Calu3 (cell line): ENCODE measurements at regions not wholly inside any gene's neighbourhood (a gene's known extent, or its start where the extent isn't known, plus 50 kb on each side); places are given as distances from the start of the nearest gene placed in this dataset.
"Not testable (repeated sequence)": the region's sequence is repeated elsewhere in the genome, so short reads cannot be mapped to it uniquely, and the experiment has no call there.

Experiments used
- BruUV-seq: library from RNA; stranded (reverse); fragments of 400-500 nt; replicated peaks from 2 replicates; lab custom pipeline; 2021; lab: Mats Ljungman, UMichigan
- CTCF ChIA-PET: fragments of 300-600 bp; sonication (Branson Sonifier 250); formaldehyde crosslinking; loops from one replicate; lab custom pipeline; 2022; ENCODE audit warnings: antibody characterized with exemption; lab: Charles Lee
- DNase-seq: peaks from one replicate; pipeline ENCODE4 v3.0.0; 2022
- H3K27ac Mint-ChIP-seq: one replicate; pipeline ENCODE4 v1.8.0; 2022; ENCODE audit warnings: mixed read lengths; ENCODE audit not compliant: unreplicated experiment
- H3K27me3 Mint-ChIP-seq: one replicate; pipeline ENCODE4 v1.8.0; 2022; ENCODE audit warnings: mixed read lengths; ENCODE audit not compliant: unreplicated experiment
- H3K36me3 Mint-ChIP-seq: one replicate; pipeline ENCODE4 v1.8.0; 2022; ENCODE audit warnings: mild to moderate bottlenecking, moderate library complexity, mixed read lengths; ENCODE audit not compliant: insufficient read depth, unreplicated experiment
- H3K4me1 Mint-ChIP-seq: one replicate; pipeline ENCODE4 v1.8.0; 2022; ENCODE audit warnings: mild to moderate bottlenecking, low read depth, mixed read lengths; ENCODE audit not compliant: unreplicated experiment
- H3K4me3 Mint-ChIP-seq: one replicate; pipeline ENCODE4 v1.8.0; 2022; ENCODE audit warnings: mild to moderate bottlenecking, low read depth, moderate library complexity, mixed read lengths; ENCODE audit not compliant: unreplicated experiment
- H3K9me3 Mint-ChIP-seq: one replicate; pipeline ENCODE4 v1.8.0; 2022; ENCODE audit warnings: low read depth, mixed read lengths; ENCODE audit not compliant: unreplicated experiment
- intact Hi-C: fragments of 100-400 bp; cut with micrococcal nuclease; formaldehyde crosslinking; loops from one replicate; pipeline ENCODE4 v1.10.0; 2022; ENCODE audit not compliant: unreplicated experiment
- TF ChIP-seq, protein P1 (sequence below): fragments of 200-600 bp; IDR thresholded peaks from one replicate; pipeline ENCODE4 v1.8.0; 2022; ENCODE audit warnings: antibody characterized with exemption; ENCODE audit not compliant: unreplicated experiment

- peaks cover 43% of the 10 kb centered on the region for H3K4me1 Mint-ChIP-seq
- H3K27me3 Mint-ChIP-seq: no peaks in the 10 kb centered on the region
- intact Hi-C loops: no loop called here
- no TSS peak for BruUV-seq
- peaks cover 3% of the 10 kb centered on the region for H3K9me3 Mint-ChIP-seq
- no peak overlapping the region for H3K4me3 Mint-ChIP-seq
- H3K36me3 Mint-ChIP-seq: no peaks in the 10 kb centered on the region
- H3K27ac Mint-ChIP-seq: no peak overlapping the region
- TF ChIP-seq, protein P1, sequence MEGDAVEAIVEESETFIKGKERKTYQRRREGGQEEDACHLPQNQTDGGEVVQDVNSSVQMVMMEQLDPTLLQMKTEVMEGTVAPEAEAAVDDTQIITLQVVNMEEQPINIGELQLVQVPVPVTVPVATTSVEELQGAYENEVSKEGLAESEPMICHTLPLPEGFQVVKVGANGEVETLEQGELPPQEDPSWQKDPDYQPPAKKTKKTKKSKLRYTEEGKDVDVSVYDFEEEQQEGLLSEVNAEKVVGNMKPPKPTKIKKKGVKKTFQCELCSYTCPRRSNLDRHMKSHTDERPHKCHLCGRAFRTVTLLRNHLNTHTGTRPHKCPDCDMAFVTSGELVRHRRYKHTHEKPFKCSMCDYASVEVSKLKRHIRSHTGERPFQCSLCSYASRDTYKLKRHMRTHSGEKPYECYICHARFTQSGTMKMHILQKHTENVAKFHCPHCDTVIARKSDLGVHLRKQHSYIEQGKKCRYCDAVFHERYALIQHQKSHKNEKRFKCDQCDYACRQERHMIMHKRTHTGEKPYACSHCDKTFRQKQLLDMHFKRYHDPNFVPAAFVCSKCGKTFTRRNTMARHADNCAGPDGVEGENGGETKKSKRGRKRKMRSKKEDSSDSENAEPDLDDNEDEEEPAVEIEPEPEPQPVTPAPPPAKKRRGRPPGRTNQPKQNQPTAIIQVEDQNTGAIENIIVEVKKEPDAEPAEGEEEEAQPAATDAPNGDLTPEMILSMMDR: no peak
- CTCF ChIA-PET: no interaction called here
- DNase-seq: no peak
Observed at GRCh38 chr11:129705933-129706332, 109.7 kb upstream of the TMEM45B start.

GRCh38 chr11:129709801-129710398 lies 105.7 kb upstream of the TMEM45B start:
- no peak overlapping the region for H3K4me3 Mint-ChIP-seq
- H3K4me1 Mint-ChIP-seq: peaks cover 17% of the 10 kb centered on the region
- TF ChIP-seq, protein P1: no peak
- CTCF ChIA-PET: no interaction called here
- DNase-seq: no peak
- no peaks in the 10 kb centered on the region for H3K36me3 Mint-ChIP-seq
- H3K27me3 Mint-ChIP-seq: peaks cover 11% of the 10 kb centered on the region
- BruUV-seq: no TSS peak
- no peak overlapping the region for H3K27ac Mint-ChIP-seq
- intact Hi-C loops: no loop called here
- peaks cover 3% of the 10 kb centered on the region for H3K9me3 Mint-ChIP-seq

DNA sequence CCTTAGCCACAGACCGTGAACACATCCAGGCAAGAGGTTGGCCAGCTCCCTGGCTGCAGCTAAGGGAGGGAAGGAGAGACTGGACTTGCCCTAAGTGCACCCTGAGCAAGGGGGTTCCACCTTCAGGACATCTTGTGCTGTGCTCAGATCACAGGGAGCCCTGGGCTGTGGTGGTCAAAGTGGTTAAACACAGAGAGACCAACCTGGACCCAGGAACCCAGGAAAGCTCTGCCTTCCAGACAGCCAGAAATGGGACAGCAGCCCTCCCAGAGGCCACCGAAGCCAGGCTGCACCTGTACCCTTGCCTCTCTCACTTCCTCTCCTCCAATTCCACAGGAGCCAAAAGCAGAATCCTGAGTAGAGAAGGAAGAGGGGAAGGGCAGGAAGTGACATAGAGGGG lies 105.2 kb upstream of the TMEM45B start:
- Mint-ChIP-seq H3K27me3 (peaks cover 17% of the 10 kb centered on the region), H3K27ac (no peak overlapping the region), H3K4me3 (no peak overlapping the region), H3K4me1 (peaks cover 13% of the 10 kb centered on the region), H3K36me3 (no peaks in the 10 kb centered on the region), H3K9me3 (peaks cover 3% of the 10 kb centered on the region)
- CTCF ChIA-PET: no interaction called here
- no TSS peak for BruUV-seq
- DNase-seq: no peak
- TF ChIP-seq, protein P1: no peak
- intact Hi-C loops: no loop called here

GRCh38 chr11:129711760-129712159 lies 103.9 kb upstream of the TMEM45B start:
- intact Hi-C loops: no loop called here
- CTCF ChIA-PET: no interaction called here
- no peaks in the 10 kb centered on the region for H3K9me3 Mint-ChIP-seq

DNA sequence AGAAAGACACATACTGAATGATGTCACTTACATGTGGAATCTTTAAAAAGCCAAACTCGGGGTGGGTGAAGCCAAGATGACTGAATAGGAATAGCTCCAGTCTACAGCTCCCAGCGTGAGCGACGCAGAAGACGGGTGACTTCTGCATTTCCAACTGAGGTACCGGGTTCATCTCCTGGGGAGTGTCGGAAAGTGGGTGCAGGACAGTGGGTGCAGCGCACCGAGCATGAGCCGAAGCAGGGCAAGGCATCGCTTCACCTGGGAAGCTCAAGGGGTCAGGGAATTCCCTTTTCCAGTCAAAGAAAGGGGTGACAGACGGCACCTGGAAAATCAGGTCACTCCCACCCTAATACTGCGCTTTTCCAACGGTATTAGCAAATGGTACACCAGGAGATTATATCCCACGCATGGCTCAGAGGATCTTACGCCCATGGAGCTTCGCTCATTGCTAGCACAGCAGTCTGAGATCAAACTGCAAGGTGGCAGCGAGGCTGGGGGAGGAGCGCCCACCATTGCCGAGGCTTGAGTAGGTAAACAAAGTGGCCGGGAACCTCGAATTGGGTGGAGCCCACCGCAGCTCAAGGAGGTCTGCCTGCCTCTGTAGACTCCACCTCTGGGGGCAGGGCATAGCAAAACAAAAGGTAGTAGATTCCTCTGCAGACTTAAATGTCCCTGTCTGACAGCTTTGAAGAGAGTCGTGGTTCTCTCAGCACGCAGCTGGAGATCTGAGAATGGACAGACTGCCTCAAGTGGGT lies 103.0 kb upstream of the TMEM45B start:
- DNase-seq, H3K9me3 Mint-ChIP-seq, H3K27ac Mint-ChIP-seq, CTCF ChIA-PET, H3K4me1 Mint-ChIP-seq, H3K36me3 Mint-ChIP-seq, intact Hi-C loops, BruUV-seq, H3K4me3 Mint-ChIP-seq: not testable (repeated sequence)
- H3K27me3 Mint-ChIP-seq: peaks cover 27% of the 10 kb centered on the region

More at GRCh38 chr11:129711760-129712159, 103.9 kb upstream of the TMEM45B start:
- no TSS peak for BruUV-seq
- Mint-ChIP-seq H3K4me3 (no peak overlapping the region), H3K27me3 (peaks cover 27% of the 10 kb centered on the region), H3K36me3 (no peaks in the 10 kb centered on the region), H3K4me1 (no peaks in the 10 kb centered on the region), H3K27ac (no peak overlapping the region)
- no peak for DNase-seq
- TF ChIP-seq, protein P1: no peak
